Brain microvascular endothelial cell (primary cell): ENCODE measurements at regions not wholly inside any gene's neighbourhood (a gene's known extent, or its start where the extent isn't known, plus 50 kb on each side); places are given as distances from the start of the nearest gene placed in this dataset.

ENCODE experiments used
- DNase-seq: peaks from one replicate; pipeline ENCODE4 v3.0.0-alpha.2; 2020
- H3K27ac ChIP-seq: fragments of 250-450 bp; sonication (Bioruptor Pico); 2 replicates; pipeline ENCODE4 v1.5.1; 2020; ENCODE audit warnings: mild to moderate bottlenecking, moderate library complexity
- H3K27me3 ChIP-seq: fragments of 250-450 bp; sonication (Bioruptor Pico); replicated peaks from 2 replicates; pipeline ENCODE4 v1.5.1; 2020; ENCODE audit warnings: mild to moderate bottlenecking
- H3K36me3 ChIP-seq: fragments of 250-450 bp; sonication (Bioruptor Pico); replicated peaks from 2 replicates; pipeline ENCODE4 v1.5.1; 2020; ENCODE audit warnings: mild to moderate bottlenecking
- H3K4me3 ChIP-seq: 2 replicates; pipeline ENCODE4 v1.5.1; 2011; ENCODE audit warnings: low read depth, mild to moderate bottlenecking, control low read depth, low read length, moderate library complexity
- in situ Hi-C: cut with HindIII; loops from 2 replicates; pipeline ENCODE4 v1.10.0; 2017; ENCODE audit warnings: low sequenced_read_pairs, low pct_ligation_motif_present
- TF ChIP-seq, protein P1 (sequence below): IDR thresholded peaks from 2 replicates; pipeline ENCODE4 v1.5.1; 2011; ENCODE audit warnings: low read depth, mild to moderate bottlenecking, moderate library complexity, low read length, control low read depth, inconsistent platforms; ENCODE audit errors: missing control alignments

DNA sequence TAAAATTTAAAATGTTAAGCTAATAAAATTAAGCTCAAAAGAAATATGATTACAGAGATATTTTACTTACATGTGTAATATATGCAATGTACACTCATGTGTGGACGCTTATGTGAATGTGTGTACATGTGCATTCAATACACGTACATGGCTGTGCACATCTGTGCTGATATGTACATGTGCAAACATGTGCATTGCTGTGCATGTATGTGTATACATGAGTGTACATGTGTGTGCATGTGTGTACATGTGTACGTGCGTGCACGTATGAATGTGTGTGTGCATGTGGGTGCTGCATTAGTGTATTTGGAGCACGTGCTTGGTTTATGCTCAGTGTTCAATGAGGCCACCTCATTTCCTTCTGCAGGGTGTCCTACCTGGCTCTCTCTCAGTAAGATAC, 88.2 kb upstream of the TMEM18 start:
- TF ChIP-seq, protein P1, sequence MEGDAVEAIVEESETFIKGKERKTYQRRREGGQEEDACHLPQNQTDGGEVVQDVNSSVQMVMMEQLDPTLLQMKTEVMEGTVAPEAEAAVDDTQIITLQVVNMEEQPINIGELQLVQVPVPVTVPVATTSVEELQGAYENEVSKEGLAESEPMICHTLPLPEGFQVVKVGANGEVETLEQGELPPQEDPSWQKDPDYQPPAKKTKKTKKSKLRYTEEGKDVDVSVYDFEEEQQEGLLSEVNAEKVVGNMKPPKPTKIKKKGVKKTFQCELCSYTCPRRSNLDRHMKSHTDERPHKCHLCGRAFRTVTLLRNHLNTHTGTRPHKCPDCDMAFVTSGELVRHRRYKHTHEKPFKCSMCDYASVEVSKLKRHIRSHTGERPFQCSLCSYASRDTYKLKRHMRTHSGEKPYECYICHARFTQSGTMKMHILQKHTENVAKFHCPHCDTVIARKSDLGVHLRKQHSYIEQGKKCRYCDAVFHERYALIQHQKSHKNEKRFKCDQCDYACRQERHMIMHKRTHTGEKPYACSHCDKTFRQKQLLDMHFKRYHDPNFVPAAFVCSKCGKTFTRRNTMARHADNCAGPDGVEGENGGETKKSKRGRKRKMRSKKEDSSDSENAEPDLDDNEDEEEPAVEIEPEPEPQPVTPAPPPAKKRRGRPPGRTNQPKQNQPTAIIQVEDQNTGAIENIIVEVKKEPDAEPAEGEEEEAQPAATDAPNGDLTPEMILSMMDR = no peak
- H3K27me3 ChIP-seq = no peaks in the 10 kb centered on the region
- no peaks in the 10 kb centered on the region for H3K36me3 ChIP-seq
- DNase-seq = no peak
- no peak overlapping the region for H3K27ac ChIP-seq
- in situ Hi-C loops = no loop called here
- no peak overlapping the region for H3K4me3 ChIP-seq

DNA sequence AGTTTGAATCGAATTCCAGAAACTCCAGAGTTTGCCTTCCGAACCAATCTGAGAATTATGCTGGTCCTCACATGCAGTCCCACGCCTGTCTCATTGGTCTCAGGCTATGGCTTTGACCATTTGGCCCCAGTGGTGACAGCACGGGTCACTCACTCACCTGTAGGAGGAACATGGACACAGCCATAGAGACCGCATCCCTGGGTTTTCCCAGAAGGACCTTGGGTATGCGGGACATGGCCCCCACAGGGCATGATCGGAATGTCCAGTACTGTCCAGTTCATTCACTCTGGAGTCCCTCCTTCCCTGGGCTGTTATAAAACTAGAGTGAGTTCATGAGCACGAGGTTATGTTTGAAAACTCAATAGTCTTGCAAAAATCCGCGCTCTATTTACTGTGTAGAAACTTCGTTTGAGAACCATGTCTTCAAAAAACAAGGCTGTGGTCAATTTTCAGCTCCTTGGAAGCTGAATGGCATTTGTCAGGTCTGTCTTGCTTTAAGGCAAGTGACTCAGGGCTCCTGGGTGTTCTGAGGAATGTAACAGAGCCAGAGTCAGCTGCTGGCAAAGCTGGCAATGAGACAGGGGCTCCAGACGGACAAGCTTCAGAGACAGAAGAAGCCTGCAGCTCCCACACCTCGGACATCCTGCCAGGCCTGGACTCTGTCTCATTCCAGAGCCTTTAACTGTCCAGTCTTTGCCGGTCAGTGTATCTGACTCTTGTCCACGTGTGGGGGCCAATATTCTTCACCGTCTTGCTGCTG, 86.7 kb upstream of the TMEM18 start:
- no peak for DNase-seq
- H3K27ac ChIP-seq = no peak overlapping the region
- no peaks in the 10 kb centered on the region for H3K36me3 ChIP-seq
- in situ Hi-C loops = no loop called here
- H3K4me3 ChIP-seq = no peak overlapping the region
- TF ChIP-seq, protein P1 = no peak
- H3K27me3 ChIP-seq = no peaks in the 10 kb centered on the region

DNA sequence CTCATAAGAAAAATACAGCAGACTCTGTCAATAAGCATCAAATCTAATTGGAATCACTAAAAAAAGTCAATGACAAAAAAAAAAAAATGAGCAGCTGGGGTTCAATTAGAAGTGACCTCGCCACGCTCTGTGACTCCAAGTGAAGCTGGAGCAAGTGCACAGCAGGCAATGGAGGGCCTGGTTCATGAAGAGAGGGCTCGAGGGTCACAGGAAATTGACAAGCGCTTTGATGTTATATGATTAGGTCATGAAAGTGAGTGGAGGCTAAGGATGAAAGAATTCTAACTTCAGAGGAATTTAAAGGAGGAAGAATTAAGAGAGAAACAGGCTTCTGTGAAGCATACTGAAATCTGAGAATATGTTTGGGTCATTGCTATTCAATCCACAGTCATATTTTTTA, 85.4 kb upstream of the TMEM18 start:
- DNase-seq = no peak
- no peaks in the 10 kb centered on the region for H3K27me3 ChIP-seq
- TF ChIP-seq, protein P1 = no peak
- H3K36me3 ChIP-seq = no peaks in the 10 kb centered on the region
- in situ Hi-C loops = no loop called here
- H3K27ac ChIP-seq = no peak overlapping the region
- no peak overlapping the region for H3K4me3 ChIP-seq

DNA sequence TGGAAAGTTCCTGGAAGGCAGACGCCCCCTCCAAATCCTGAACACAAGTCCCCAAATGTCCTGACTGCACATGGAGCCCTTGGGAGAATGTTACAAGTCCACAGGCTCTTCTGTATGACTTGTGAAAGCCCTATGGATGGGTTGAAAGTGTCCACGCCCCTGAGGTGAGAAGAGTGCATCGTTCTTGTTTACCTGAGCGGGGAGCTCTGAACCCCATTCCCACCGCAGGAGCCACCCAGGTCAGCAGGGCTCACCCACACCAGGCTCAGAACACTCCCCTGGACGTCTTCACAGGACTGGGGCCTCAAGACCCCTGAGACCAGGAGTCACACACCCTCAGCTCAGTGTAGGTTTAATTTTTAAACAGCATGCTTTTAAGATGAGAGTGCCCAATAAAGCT, 84.2 kb upstream of the TMEM18 start:
- no peak overlapping the region for H3K27ac ChIP-seq
- H3K4me3 ChIP-seq = no peak overlapping the region
- in situ Hi-C loops = no loop called here
- TF ChIP-seq, protein P1 = no peak
- no peak for DNase-seq
- no peaks in the 10 kb centered on the region for H3K36me3 ChIP-seq
- H3K27me3 ChIP-seq = no peaks in the 10 kb centered on the region

DNA sequence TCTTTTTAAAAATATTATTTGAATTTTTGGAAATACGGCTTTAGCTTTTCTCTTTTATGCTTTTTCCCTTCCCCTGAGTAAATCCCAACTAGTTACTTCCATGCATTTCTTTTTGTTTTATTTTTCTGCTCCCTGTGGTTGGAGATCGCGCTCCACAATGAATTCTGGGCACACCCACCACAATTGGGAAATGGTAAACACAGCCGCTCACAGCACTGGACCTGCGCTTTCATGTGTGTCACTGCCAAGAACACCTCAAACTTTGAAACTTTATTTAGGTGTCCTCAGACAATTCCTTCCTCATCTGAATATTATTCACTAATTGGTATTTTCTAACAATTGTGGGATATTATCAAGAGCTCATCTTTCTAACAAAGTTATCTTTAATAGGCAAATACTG, 82.8 kb upstream of the TMEM18 start:
- Histone ChIP-seq H3K36me3 (no peaks in the 10 kb centered on the region), H3K27me3 (no peaks in the 10 kb centered on the region), H3K27ac (no peak overlapping the region), H3K4me3 (no peak overlapping the region)
- TF ChIP-seq, protein P1 = no peak
- in situ Hi-C loops = no loop called here
- no peak for DNase-seq

DNA sequence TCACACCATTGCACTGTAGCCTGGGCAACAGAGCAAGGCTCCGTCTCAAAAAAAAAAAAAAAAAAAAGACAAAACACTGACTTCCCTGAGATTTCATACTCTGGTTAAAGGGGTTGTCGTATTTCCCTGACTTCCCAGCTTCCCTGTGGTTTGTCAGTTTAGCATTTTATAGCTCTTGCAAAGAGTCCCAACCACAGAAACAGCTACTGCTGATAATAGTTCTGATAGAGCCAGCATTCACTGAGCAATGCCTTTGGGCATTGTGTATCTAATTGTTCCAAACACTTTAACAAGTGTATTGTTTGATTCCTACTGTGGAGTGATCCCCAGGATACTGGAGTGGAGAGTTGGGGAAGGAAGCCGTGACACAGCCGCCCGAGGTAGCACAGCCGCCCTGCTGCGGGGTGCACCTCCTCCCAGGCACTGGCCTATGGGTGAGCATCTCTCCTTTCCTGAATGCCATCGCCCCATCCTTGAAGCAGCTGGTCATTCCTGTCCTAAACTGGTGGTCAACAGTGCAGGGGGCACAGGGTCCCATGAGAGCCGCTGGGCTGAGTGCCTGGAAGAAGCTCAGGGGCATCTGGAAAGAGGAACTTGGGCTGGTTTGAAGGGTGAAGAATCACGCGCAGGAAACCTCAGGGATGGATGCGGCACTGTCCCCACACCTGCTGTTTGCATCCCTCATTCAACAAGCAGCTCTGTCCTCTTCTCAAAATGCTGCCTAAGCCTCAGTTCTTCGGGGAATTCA, 81.0 kb upstream of the TMEM18 start:
- no peaks in the 10 kb centered on the region for H3K36me3 ChIP-seq
- TF ChIP-seq, protein P1 = no peak
- no peaks in the 10 kb centered on the region for H3K27me3 ChIP-seq
- no peak overlapping the region for H3K4me3 ChIP-seq
- in situ Hi-C loops = no loop called here
- DNase-seq = no peak
- no peak overlapping the region for H3K27ac ChIP-seq
